Ishikawa (cell line): ENCODE measurements at regions not wholly inside any gene's neighbourhood (a gene's known extent, or its start where the extent isn't known, plus 50 kb on each side); places are given as distances from the start of the nearest gene placed in this dataset.

Source experiments
- MAX ChIP-seq: IDR thresholded peaks from 2 replicates; pipeline ENCODE4 v1.6.1; 2012
- RAD21 ChIP-seq: IDR thresholded peaks from 2 replicates; pipeline ENCODE4 v1.6.1; 2012; ENCODE audit warnings: low read depth

DNA sequence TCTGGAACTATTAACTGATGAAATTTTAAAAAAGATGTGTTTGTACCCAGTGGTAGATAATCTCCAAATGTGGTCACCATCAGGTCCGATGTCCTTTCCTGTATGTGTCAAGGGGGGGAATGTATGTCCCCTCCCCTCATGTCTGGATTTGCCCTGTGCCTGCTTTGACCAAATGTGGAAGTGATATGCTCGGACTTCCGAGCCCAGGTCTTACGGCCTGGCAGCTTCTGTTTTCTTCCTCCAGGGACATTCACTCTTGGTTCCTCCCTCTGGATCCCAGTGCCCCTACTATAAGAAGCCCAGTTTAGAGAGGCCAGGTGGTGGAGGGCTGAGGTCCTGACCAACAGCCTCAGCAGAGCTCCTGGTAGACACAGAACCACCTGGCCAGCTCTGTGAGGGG lies 75.5 kb downstream of the CCR1 start:
- TF ChIP-seq RAD21 (no peak), MAX (no peak)
